H9 (cell line): ENCODE measurements at regions not wholly inside any gene's neighbourhood (a gene's known extent, or its start where the extent isn't known, plus 50 kb on each side); places are given as distances from the start of the nearest gene placed in this dataset.

Source experiments
- DNase-seq: peaks from one replicate; pipeline ENCODE4 v3.0.0-alpha.2; 2017
- H2AFZ ChIP-seq: one replicate; pipeline ENCODE4 v1.6.1; 2013; ENCODE audit warnings: mild to moderate bottlenecking, low read length, control low read depth, moderate library complexity
- H2AK5ac ChIP-seq: 2 replicates; pipeline ENCODE4 v1.6.1; 2013; ENCODE audit warnings: low read length, control low read depth, mixed read lengths; ENCODE audit not compliant: insufficient read length
- H2BK120ac ChIP-seq: one replicate; pipeline ENCODE4 v1.6.1; 2013; ENCODE audit warnings: low read depth, mild to moderate bottlenecking, low read length, control low read depth, inconsistent platforms; ENCODE audit not compliant: poor library complexity, severe bottlenecking
- H2BK12ac ChIP-seq: 2 replicates; pipeline ENCODE4 v1.6.1; 2013; ENCODE audit warnings: low read length, control low read depth, mixed read lengths, low read depth; ENCODE audit not compliant: insufficient read length
- H2BK15ac ChIP-seq: 2 replicates; pipeline ENCODE4 v1.6.1; 2013; ENCODE audit warnings: low read depth, low read length, control low read depth
- H2BK20ac ChIP-seq: one replicate; pipeline ENCODE4 v1.6.1; 2013; ENCODE audit warnings: low read depth, mild to moderate bottlenecking, low read length, control low read depth, inconsistent platforms; ENCODE audit not compliant: poor library complexity, severe bottlenecking
- H2BK5ac ChIP-seq: 2 replicates; pipeline ENCODE4 v1.6.1; 2013; ENCODE audit warnings: low read length, control low read depth, mixed read lengths; ENCODE audit not compliant: insufficient read length
- H3K14ac ChIP-seq: 2 replicates; pipeline ENCODE4 v1.6.1; 2013; ENCODE audit warnings: low read length, control low read depth; ENCODE audit not compliant: insufficient read depth
- H3K18ac ChIP-seq: 2 replicates; pipeline ENCODE4 v1.6.1; 2013; ENCODE audit warnings: low read depth, mild to moderate bottlenecking, mixed read lengths, low read length, control low read depth; ENCODE audit not compliant: insufficient read length
- H3K23ac ChIP-seq: 2 replicates; pipeline ENCODE4 v1.6.1; 2013; ENCODE audit warnings: low read length, control low read depth, mixed read lengths, low read depth; ENCODE audit not compliant: insufficient read length
- H3K23me2 ChIP-seq: 2 replicates; pipeline ENCODE4 v1.6.1; 2013; ENCODE audit warnings: low read depth, mild to moderate bottlenecking, mixed read lengths, low read length, control low read depth; ENCODE audit not compliant: insufficient read length, poor library complexity, severe bottlenecking
- H3K27ac ChIP-seq: 2 replicates; pipeline ENCODE4 v1.5.1; 2013; ENCODE audit warnings: low read length, control low read depth, mixed read lengths, low read depth; ENCODE audit not compliant: insufficient read length
- H3K27me3 ChIP-seq: 2 replicates; pipeline ENCODE4 v1.6.1; 2013; ENCODE audit warnings: low read length, control low read depth, inconsistent platforms; ENCODE audit not compliant: insufficient read depth
- H3K4ac ChIP-seq: 2 replicates; pipeline ENCODE4 v1.6.1; 2013; ENCODE audit warnings: low read depth, mild to moderate bottlenecking, control low read depth, inconsistent platforms, low read length, moderate library complexity
- H3K4me1 ChIP-seq: 2 replicates; pipeline ENCODE4 v1.6.1; 2013; ENCODE audit warnings: low read length, control low read depth, inconsistent platforms; ENCODE audit not compliant: insufficient read depth
- H3K4me2 ChIP-seq: 2 replicates; pipeline ENCODE4 v1.6.1; 2013; ENCODE audit warnings: low read length, control low read depth, mixed read lengths; ENCODE audit not compliant: insufficient read length, insufficient read depth
- H3K56ac ChIP-seq: 2 replicates; pipeline ENCODE4 v1.6.1; 2013; ENCODE audit warnings: low read depth, mild to moderate bottlenecking, mixed read lengths, low read length, control low read depth; ENCODE audit not compliant: insufficient read length
- H3K79me1 ChIP-seq: 2 replicates; pipeline ENCODE4 v1.6.1; 2013; ENCODE audit warnings: low read depth, mild to moderate bottlenecking, moderate library complexity, low read length, control low read depth, inconsistent platforms; ENCODE audit not compliant: insufficient read depth, poor library complexity, severe bottlenecking
- H3K79me2 ChIP-seq: 2 replicates; pipeline ENCODE4 v1.6.1; 2013; ENCODE audit warnings: low read length, control low read depth, inconsistent platforms; ENCODE audit not compliant: insufficient read depth
- H3K9ac ChIP-seq: 2 replicates; pipeline ENCODE4 v1.6.1; 2013; ENCODE audit warnings: low read length, control low read depth, mixed read lengths; ENCODE audit not compliant: insufficient read length; ENCODE audit errors: extremely low read depth
- H3K9me3 ChIP-seq: one replicate; pipeline ENCODE4 v1.6.1; 2013; ENCODE audit warnings: low read depth, low read length, inconsistent platforms; ENCODE audit not compliant: control insufficient read depth
- H3T11ph ChIP-seq: one replicate; pipeline ENCODE4 v1.6.1; 2013; ENCODE audit warnings: mild to moderate bottlenecking, low read length, control low read depth, inconsistent platforms
- H4K20me1 ChIP-seq: one replicate; pipeline ENCODE4 v1.6.1; 2013; ENCODE audit not compliant: control insufficient read depth, insufficient read length, insufficient read depth
- H4K5ac ChIP-seq: 2 replicates; pipeline ENCODE4 v1.6.1; 2013; ENCODE audit warnings: low read depth, mild to moderate bottlenecking, mixed read lengths, low read length, control low read depth; ENCODE audit not compliant: insufficient read length
- H4K8ac ChIP-seq: replicated peaks from 2 replicates; pipeline ENCODE4 v1.6.1; 2013; ENCODE audit warnings: low read length, control low read depth, mixed read lengths, low read depth; ENCODE audit not compliant: insufficient read length
- H4K91ac ChIP-seq: 2 replicates; pipeline ENCODE4 v1.6.1; 2013; ENCODE audit warnings: low read depth, mild to moderate bottlenecking, moderate library complexity, mixed read lengths, low read length, control low read depth; ENCODE audit not compliant: insufficient read length
- H3K27ac Mint-ChIP-seq, 3 experiments: 2 replicates in 2 of 3; 3 replicates in 1 of 3; pipeline ENCODE4 v1.8.0; 2020 to 2021; ENCODE audit warnings: mixed read lengths in 3 of 3, mild to moderate bottlenecking in 1 of 3, moderate library complexity in 1 of 3
- H3K27me3 Mint-ChIP-seq: 2 replicates; pipeline ENCODE4 v1.8.0; 2021; ENCODE audit warnings: low read depth, mild to moderate bottlenecking, moderate library complexity, mixed read lengths
- H3K36me3 Mint-ChIP-seq, 3 experiments: 2 replicates in 2 of 3; 3 replicates in 1 of 3; pipeline ENCODE4 v1.8.0; 2020 to 2021; ENCODE audit warnings: low read depth in 3 of 3, mixed read lengths in 3 of 3; ENCODE audit not compliant: insufficient read depth in 1 of 3
- H3K4me1 Mint-ChIP-seq, 2 experiments: 2 replicates each; pipeline ENCODE4 v1.8.0; 2020; ENCODE audit warnings: mixed read lengths in 2 of 2
- H3K4me3 Mint-ChIP-seq, 2 experiments: 2 replicates in 1 of 2; 3 replicates in 1 of 2; pipeline ENCODE4 v1.8.0; 2020 to 2021; ENCODE audit warnings: mild to moderate bottlenecking in 2 of 2, mixed read lengths in 2 of 2, moderate library complexity in 1 of 2
- H3K9me3 Mint-ChIP-seq, 2 experiments: 2 replicates in 1 of 2; 3 replicates in 1 of 2; pipeline ENCODE4 v1.8.0; 2020; ENCODE audit warnings: mild to moderate bottlenecking in 2 of 2, mixed read lengths in 2 of 2, moderate library complexity in 1 of 2
- CTCF ChIP-seq: fragments of 200-600 bp; sonication (generic); conservative IDR thresholded peaks from 3 replicates; pipeline ENCODE4 v1.8.0; 2021; ENCODE audit warnings: antibody characterized with exemption, mild to moderate bottlenecking
- WGBS: extraction: QIAGEN DNeasy Blood & Tissue Kit; methylation state at CpG from one replicate; pipeline ENCODE4 v1.1.7; 2013; ENCODE audit warnings: missing lambda C conversion rate, low lambda C conversion rate, mixed read lengths; ENCODE audit not compliant: insufficient read length; ENCODE audit errors: extremely low coverage; 5-methylcytosine and 5-hydroxymethylcytosine counted together

DNA sequence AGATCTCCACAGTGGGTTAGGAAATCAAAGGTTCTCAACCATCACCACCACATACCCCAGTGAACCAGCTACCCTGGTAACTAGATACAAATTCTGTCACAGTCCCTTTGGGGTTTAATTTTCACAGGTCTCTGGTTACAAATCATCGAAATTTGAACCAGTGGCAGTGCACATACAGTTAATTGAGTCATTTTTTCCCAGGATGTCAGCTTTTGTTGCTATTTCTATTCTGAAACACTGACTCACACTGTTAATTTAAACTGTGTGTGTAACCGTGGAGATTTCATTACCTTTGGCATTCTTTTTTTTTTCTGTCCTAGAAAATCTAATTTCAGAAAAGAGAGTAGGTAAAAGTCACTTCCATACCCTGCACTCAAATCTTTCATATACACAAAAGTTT is 511.5 kb downstream of the TOX3 start:
- no peak overlapping the region for H2BK20ac ChIP-seq
- no peak overlapping the region for H3K23ac ChIP-seq
- Mint-ChIP-seq H3K27ac (no peak overlapping the region), H3K4me1 (no peaks in the 10 kb centered on the region), H3K4me3 (no peak overlapping the region), H3K36me3 (no peaks in the 10 kb centered on the region), H3K9me3 (no peaks in the 10 kb centered on the region), H3K27me3 (no peaks in the 10 kb centered on the region; the same call in 1 of the 2 replicates)
- no peak overlapping the region for H4K91ac ChIP-seq
- no peaks in the 10 kb centered on the region for H3K79me1 ChIP-seq
- H2BK120ac ChIP-seq = no peak overlapping the region
- no peaks in the 10 kb centered on the region for H3K4me1 ChIP-seq
- H3K18ac ChIP-seq = no peak overlapping the region
- no peak overlapping the region for H3K14ac ChIP-seq
- H2BK12ac ChIP-seq = no peak overlapping the region
- no peaks in the 10 kb centered on the region for H3K23me2 ChIP-seq
- no peak overlapping the region for H4K5ac ChIP-seq
- no peaks in the 10 kb centered on the region for H4K20me1 ChIP-seq
- TF ChIP-seq CTCF = no peak
- no peaks in the 10 kb centered on the region for H3K27me3 ChIP-seq
- H3K79me2 ChIP-seq = no peaks in the 10 kb centered on the region
- H3K4me2 ChIP-seq = no peak overlapping the region
- H2AK5ac ChIP-seq = no peak overlapping the region
- no peak overlapping the region for H3T11ph ChIP-seq
- no peak overlapping the region for H3K27ac ChIP-seq
- no peak overlapping the region for H3K4ac ChIP-seq
- H3K9ac ChIP-seq = no peak overlapping the region
- no peak overlapping the region for H4K8ac ChIP-seq
- no peak overlapping the region for H3K56ac ChIP-seq
- H3K9me3 ChIP-seq = no peaks in the 10 kb centered on the region
- H2BK5ac ChIP-seq = no peak overlapping the region
- no peak for DNase-seq
- no peak overlapping the region for H2AFZ ChIP-seq
- no CpG with 5 or more reads among the region's 2 CpGs for WGBS
- no peak overlapping the region for H2BK15ac ChIP-seq
